NCI-H146 treated with DMSO at 0.1 percent for 48 hours (cell line): ENCODE measurements at regions not wholly inside any gene's neighbourhood (a gene's known extent, or its start where the extent isn't known, plus 50 kb on each side); places are given as distances from the start of the nearest gene placed in this dataset.
A peak's percentile ranks its signal among the peaks of the same experiment; 100 is the strongest.

Experiments used
- DNase-seq: peaks from one replicate; lab custom pipeline; 2025; ENCODE audit not compliant: unreplicated experiment; lab: John Stamatoyannopoulos, UW

- DNase-seq = no peak
These were observed 248.6 kb upstream of the VEGFC start for GRCh38 chr4:177041356-177041755.

GRCh38 chr4:177047070-177047850 is 254.5 kb upstream of the VEGFC start:
- peak; percentile 1 for DNase-seq

GRCh38 chr4:177047851-177048174 is 255.1 kb upstream of the VEGFC start:
- no peak for DNase-seq

GRCh38 chr4:177051473-177052060 is 258.1 kb upstream of the NEIL3 start:
- DNase-seq = no peak

GRCh38 chr4:177052211-177052934 is 257.3 kb upstream of the NEIL3 start:
- DNase-seq = no peak

GRCh38 chr4:177057186-177057585 is 252.5 kb upstream of the NEIL3 start:
- no peak for DNase-seq

- no peak for DNase-seq
These were observed 245.6 kb upstream of the NEIL3 start for GRCh38 chr4:177064116-177064515.

GRCh38 chr4:177064729-177065394 is 244.8 kb upstream of the NEIL3 start:
- no peak for DNase-seq

GRCh38 chr4:177066746-177067145 is 242.9 kb upstream of the NEIL3 start:
- DNase-seq = no peak

GRCh38 chr4:177070533-177071058 is 239.1 kb upstream of the NEIL3 start:
- DNase-seq = no peak

GRCh38 chr4:177077095-177077971 is 232.3 kb upstream of the NEIL3 start:
- DNase-seq = no peak

GRCh38 chr4:177079327-177079726 is 230.3 kb upstream of the NEIL3 start:
- no peak for DNase-seq

- no peak for DNase-seq
These were observed 229.3 kb upstream of the NEIL3 start for GRCh38 chr4:177080388-177080787.

GRCh38 chr4:177087060-177087459 is 222.6 kb upstream of the NEIL3 start:
- no peak for DNase-seq

GRCh38 chr4:177087499-177087898 is 222.2 kb upstream of the NEIL3 start:
- DNase-seq = no peak

GRCh38 chr4:177091515-177091914 is 218.2 kb upstream of the NEIL3 start:
- no peak for DNase-seq

- DNase-seq = no peak
These were observed 216.9 kb upstream of the NEIL3 start for GRCh38 chr4:177092807-177093206.

GRCh38 chr4:177093964-177094363 is 215.7 kb upstream of the NEIL3 start:
- DNase-seq = no peak

- no peak for DNase-seq
These were observed 212.4 kb upstream of the NEIL3 start for GRCh38 chr4:177097291-177097690.

GRCh38 chr4:177099211-177099610 is 210.5 kb upstream of the NEIL3 start:
- no peak for DNase-seq
